Endothelial cell of umbilical vein (primary cell): ENCODE measurements at regions not wholly inside any gene's neighbourhood (a gene's known extent, or its start where the extent isn't known, plus 50 kb on each side); places are given as distances from the start of the nearest gene placed in this dataset.

Experiments used
- BruUV-seq: library from RNA; stranded (reverse); fragments of 400-500 nt; replicated peaks from 2 replicates; lab custom pipeline; 2021; lab: Mats Ljungman, UMichigan
- CTCF ChIA-PET: fragments of 300-600, 350-600 bp; sonication (Branson Sonifier 250); formaldehyde crosslinking; loops from one replicate; lab custom pipeline; 2021; ENCODE audit warnings: antibody characterized with exemption, inconsistent platforms; lab: Charles Lee
- POLR2A ChIA-PET: fragments of 300-600, 350-600 bp; sonication (Branson Sonifier 250); formaldehyde crosslinking; loops from one replicate; lab custom pipeline; 2021; ENCODE audit warnings: antibody characterized with exemption, inconsistent platforms; lab: Charles Lee
- DNase-seq: peaks from one replicate; pipeline ENCODE4 v3.0.0-alpha.2; 2011; ENCODE audit warnings: low read depth, low spot score
- FAIRE-seq: peaks from 2 replicates; lab custom pipeline; 2011; peaks lifted over from hg19 to GRCh38; lab: Jason Lieb, UNC
- H2AFZ ChIP-seq: 2 replicates; pipeline ENCODE4 v1.6.0; 2012; ENCODE audit warnings: low read depth, low read length, control low read depth, inconsistent platforms
- H3K27ac ChIP-seq: 2 replicates; pipeline ENCODE4 v1.5.1; 2011; ENCODE audit warnings: low read depth, mild to moderate bottlenecking, control low read depth, low read length, moderate library complexity; ENCODE audit not compliant: insufficient read depth
- H3K27me3 ChIP-seq, 2 experiments: 2 replicates each; pipeline versions ENCODE4 v1.6.0 to v1.6.1; 2011; ENCODE audit warnings: low read length in 2 of 2, mixed read lengths in 1 of 2; ENCODE audit not compliant: control insufficient read depth in 2 of 2, insufficient read depth in 2 of 2
- H3K36me3 ChIP-seq, 2 experiments: 2 replicates in 1 of 2; 3 replicates in 1 of 2; pipeline ENCODE4 v1.5.1; 2011; ENCODE audit warnings: low read length in 2 of 2, mild to moderate bottlenecking in 1 of 2, moderate library complexity in 1 of 2; ENCODE audit not compliant: control insufficient read depth in 2 of 2, insufficient read depth in 2 of 2; ENCODE audit errors: extremely low read depth in 1 of 2
- H3K4me1 ChIP-seq: 3 replicates; pipeline ENCODE4 v1.5.1; 2011; ENCODE audit warnings: mild to moderate bottlenecking, low read length; ENCODE audit not compliant: control insufficient read depth, insufficient read depth; ENCODE audit errors: extremely low read depth
- H3K4me2 ChIP-seq: 2 replicates; pipeline ENCODE4 v1.6.1; 2011; ENCODE audit warnings: low read length, control low read depth, mixed read lengths; ENCODE audit not compliant: insufficient read depth
- H3K4me3 ChIP-seq, 3 experiments: fragments of 200-600 bp in 1 of 3; sonication (generic), shearing (Covaris generic) in 1 of 3; replicated peaks in 1 of 3; 2 replicates each; pipeline ENCODE4 v1.5.1; 2011 to 2016; ENCODE audit warnings: control low read depth in 3 of 3, low read length in 3 of 3, mild to moderate bottlenecking in 2 of 3, inconsistent platforms in 1 of 3, low read depth in 1 of 3, moderate library complexity in 1 of 3; ENCODE audit not compliant: insufficient read depth in 1 of 3
- H3K79me2 ChIP-seq: 2 replicates; pipeline ENCODE4 v1.6.0; 2012; ENCODE audit warnings: low read length, inconsistent platforms; ENCODE audit not compliant: control insufficient read depth, insufficient read depth
- H3K9ac ChIP-seq: replicated peaks from 2 replicates; pipeline ENCODE3; 2011; ENCODE audit warnings: low read length, control low read depth; ENCODE audit not compliant: insufficient read depth; ENCODE audit errors: extremely low read depth
- H3K9me1 ChIP-seq: replicated peaks from 3 replicates; pipeline ENCODE4 v1.6.0; 2011; ENCODE audit warnings: mild to moderate bottlenecking, low read length; ENCODE audit not compliant: control insufficient read depth, insufficient read depth; ENCODE audit errors: extremely low read depth
- H3K9me3 ChIP-seq: replicated peaks from 2 replicates; pipeline ENCODE4 v1.5.1; 2012; ENCODE audit warnings: low read length, inconsistent platforms; ENCODE audit not compliant: control insufficient read depth, insufficient read depth
- H4K20me1 ChIP-seq: replicated peaks from 2 replicates; pipeline ENCODE3; 2011; ENCODE audit warnings: mild to moderate bottlenecking, low read length; ENCODE audit not compliant: control insufficient read depth, insufficient read depth; ENCODE audit errors: extremely low read depth
- FOS ChIP-seq: IDR thresholded peaks from 2 replicates; pipeline ENCODE4 v1.6.1; 2011; ENCODE audit warnings: mild to moderate bottlenecking, low read length, moderate library complexity, borderline replicate concordance; ENCODE audit not compliant: insufficient read depth
- JUN ChIP-seq: IDR thresholded peaks from 2 replicates; pipeline ENCODE4 v1.6.1; 2011; ENCODE audit warnings: borderline replicate concordance, low read depth; ENCODE audit not compliant: insufficient read length, insufficient read depth
- MYC ChIP-seq: IDR thresholded peaks from one replicate; pipeline ENCODE4 v1.6.1; 2011; ENCODE audit warnings: mild to moderate bottlenecking, low read depth, low read length
- POLR2A ChIP-seq: IDR thresholded peaks from 2 replicates; pipeline ENCODE4 v1.6.1; 2012; ENCODE audit warnings: low read depth, mild to moderate bottlenecking, control low read depth, low read length
- POLR2AphosphoS5 ChIP-seq: IDR thresholded peaks from 2 replicates; pipeline ENCODE4 v1.6.1; 2012; ENCODE audit warnings: low read depth, mild to moderate bottlenecking, control low read depth, low read length, moderate library complexity; ENCODE audit not compliant: insufficient read depth
- dilution Hi-C: fragments of 300-500 bp; cut with MboI; formaldehyde crosslinking; loops from one replicate; pipeline ENCODE4 v1.15.0; 2019; ENCODE audit warnings: low sequenced_read_pairs; ENCODE audit not compliant: extremely low pct_ligation_motif_present
- intact Hi-C: fragments of 100-400 bp; cut with micrococcal nuclease; formaldehyde crosslinking; loops from one replicate; pipeline ENCODE4 v1.10.0; 2022

DNA sequence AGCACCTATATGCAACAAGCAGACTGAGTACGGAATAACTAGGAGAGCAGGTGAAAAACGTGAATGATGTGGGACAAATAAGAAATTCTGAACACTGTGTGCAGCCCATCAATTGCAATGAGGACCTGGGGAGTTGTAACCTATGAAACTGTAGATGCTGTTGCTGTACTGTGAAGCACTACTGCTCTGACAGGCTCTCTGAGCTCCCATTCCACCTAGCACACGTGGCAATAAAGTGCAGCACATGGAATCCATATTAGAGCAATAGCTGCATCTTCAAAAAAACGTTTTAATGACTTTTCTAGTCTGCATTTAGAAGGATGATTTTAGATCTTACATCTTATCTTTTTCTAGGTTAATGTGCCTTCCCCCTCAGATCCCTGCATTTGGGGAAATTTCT, 748.7 kb upstream of the GOLIM4 start:
- intact Hi-C loops, result no loop called here
- no peaks in the 10 kb centered on the region for H4K20me1 ChIP-seq
- H3K27me3 ChIP-seq, result peaks cover 17 to 26% of the 10 kb centered on the region in 2 experiments
- TF ChIP-seq POLR2A, result no peak
- TF ChIP-seq POLR2AphosphoS5, result no peak
- TF ChIP-seq MYC, result no peak
- no peak for TF ChIP-seq FOS
- no peak for TF ChIP-seq JUN
- H3K79me2 ChIP-seq, result no peaks in the 10 kb centered on the region
- H3K9ac ChIP-seq, result no peak overlapping the region
- DNase-seq (no peak), FAIRE-seq (no peak)
- H3K4me3 ChIP-seq, result no peak overlapping the region
- CTCF ChIA-PET, result interaction anchor here (1.0 kb wide), 1 partner anchor 333 kb away, joined by 3 read pairs; no protein-coding TSS in a partner anchor
- no peak overlapping the region for H3K4me2 ChIP-seq
- no peaks in the 10 kb centered on the region for H3K9me1 ChIP-seq
- no peak overlapping the region for H3K27ac ChIP-seq
- H3K9me3 ChIP-seq, result no peaks in the 10 kb centered on the region
- no TSS peak for BruUV-seq
- no peaks in the 10 kb centered on the region for H3K4me1 ChIP-seq
- POLR2A ChIA-PET, result no interaction called here
- no peaks in the 10 kb centered on the region for H3K36me3 ChIP-seq
- dilution Hi-C loops, result no loop called here
- H2AFZ ChIP-seq, result no peak overlapping the region

GRCh38 chr3:168843481-168843880, 747.8 kb upstream of the GOLIM4 start:
- H4K20me1 ChIP-seq, result no peaks in the 10 kb centered on the region
- FAIRE-seq (no peak), DNase-seq (no peak)
- dilution Hi-C loops, result no loop called here
- H3K79me2 ChIP-seq, result no peaks in the 10 kb centered on the region
- H3K4me2 ChIP-seq, result no peak overlapping the region
- no TSS peak for BruUV-seq
- H3K9me3 ChIP-seq, result no peaks in the 10 kb centered on the region
- intact Hi-C loops, result no loop called here
- no peak overlapping the region for H3K4me3 ChIP-seq
- no peaks in the 10 kb centered on the region for H3K36me3 ChIP-seq
- TF ChIP-seq POLR2AphosphoS5, result no peak
- H3K27ac ChIP-seq, result no peak overlapping the region
- peaks cover 15 to 17% of the 10 kb centered on the region in 2 experiments for H3K27me3 ChIP-seq
- H3K9me1 ChIP-seq, result no peaks in the 10 kb centered on the region
- H3K9ac ChIP-seq, result no peak overlapping the region
- H2AFZ ChIP-seq, result no peak overlapping the region
- POLR2A ChIA-PET, result no interaction called here
- H3K4me1 ChIP-seq, result no peaks in the 10 kb centered on the region
- CTCF ChIA-PET, result interaction anchor here (1.3 kb wide), 1 partner anchor 632 kb away, joined by 5 read pairs; no protein-coding TSS in a partner anchor
